WERI-Rb-1 (cell line): ENCODE measurements at regions not wholly inside any gene's neighbourhood (a gene's known extent, or its start where the extent isn't known, plus 50 kb on each side); places are given as distances from the start of the nearest gene placed in this dataset.

Experiments
- DNase-seq: peaks from one replicate; pipeline ENCODE4 v3.0.0-alpha.2; 2020
- H3K27ac ChIP-seq: fragments of 250-450 bp; sonication (Bioruptor Pico); 2 replicates; pipeline ENCODE4 v1.5.1; 2020; ENCODE audit warnings: mild to moderate bottlenecking, moderate library complexity
- H3K27me3 ChIP-seq: fragments of 250-450 bp; sonication (Bioruptor Pico); 2 replicates; pipeline ENCODE4 v1.5.1; 2021; ENCODE audit warnings: mild to moderate bottlenecking, low read depth, moderate library complexity; ENCODE audit not compliant: insufficient read depth, severe bottlenecking
- H3K36me3 ChIP-seq: fragments of 250-450 bp; sonication (Bioruptor Pico); 2 replicates; pipeline ENCODE4 v1.5.1; 2020; ENCODE audit warnings: mild to moderate bottlenecking, moderate library complexity
- H3K4me3 ChIP-seq: 2 replicates; pipeline ENCODE4 v1.5.1; 2011; ENCODE audit warnings: low read depth, mild to moderate bottlenecking, control low read depth, low read length
- H3K9me3 ChIP-seq: fragments of 250-450 bp; sonication (Bioruptor Pico); 2 replicates; pipeline ENCODE4 v1.5.1; 2021; ENCODE audit warnings: mild to moderate bottlenecking, moderate library complexity; ENCODE audit not compliant: severe bottlenecking
- CTCF ChIP-seq: IDR thresholded peaks from 2 replicates; pipeline ENCODE4 v1.5.1; 2011; ENCODE audit warnings: low read depth, mild to moderate bottlenecking, control low read depth, inconsistent platforms, low read length

DNA sequence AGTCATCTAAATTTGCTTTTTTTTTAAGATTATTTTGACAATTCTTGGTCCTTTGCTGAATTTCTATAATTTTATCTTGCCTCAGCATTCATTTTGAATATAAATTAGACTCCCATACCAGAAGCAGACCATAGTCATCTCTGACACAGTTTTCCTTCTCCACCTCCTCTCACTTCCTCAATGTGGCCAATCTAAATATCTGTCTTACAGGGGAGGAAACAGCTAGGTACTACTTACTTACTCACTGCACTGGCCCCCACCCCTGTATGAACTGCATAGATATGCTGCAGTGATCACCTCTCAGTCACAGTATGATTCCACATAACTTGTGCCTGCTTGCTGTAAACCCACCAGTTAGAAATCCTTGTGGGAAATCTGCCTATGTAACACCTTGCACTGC lies 665.6 kb downstream of the FGF9 start:
- TF ChIP-seq CTCF, result no peak
- Histone ChIP-seq H3K4me3 (no peak overlapping the region), H3K27ac (no peak overlapping the region), H3K36me3 (no peaks in the 10 kb centered on the region), H3K9me3 (no peaks in the 10 kb centered on the region), H3K27me3 (peaks cover 37% of the 10 kb centered on the region)
- DNase-seq, result no peak

- no peaks in the 10 kb centered on the region for H3K36me3 ChIP-seq
- no peak for TF ChIP-seq CTCF
Measured at GRCh38 chr13:22357132-22357531, 686.3 kb downstream of the FGF9 start.

DNA sequence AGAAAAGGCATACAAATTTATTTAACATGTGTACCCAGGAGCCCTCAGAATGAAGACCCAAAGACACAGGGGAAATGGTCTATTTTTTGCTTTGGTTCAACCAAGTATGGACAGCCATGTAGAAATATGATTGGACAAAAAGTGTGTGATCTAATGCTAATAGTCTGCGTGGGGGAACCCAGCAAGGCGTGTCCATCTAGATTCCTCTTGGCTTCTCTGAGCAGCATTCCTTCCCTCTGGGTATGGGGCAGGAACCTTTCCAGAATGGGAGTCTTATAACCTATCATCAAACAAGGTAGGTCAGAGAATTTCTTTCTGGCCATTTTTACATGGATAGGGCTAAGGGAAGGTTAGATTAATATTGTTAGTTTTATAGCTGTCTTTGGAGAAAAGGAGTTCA lies 698.2 kb downstream of the FGF9 start:
- H3K27me3 ChIP-seq, result peaks cover 19% of the 10 kb centered on the region
- no peaks in the 10 kb centered on the region for H3K36me3 ChIP-seq
- peaks cover 23% of the 10 kb centered on the region for H3K9me3 ChIP-seq
- TF ChIP-seq CTCF, result no peak
- H3K4me3 ChIP-seq, result no peak overlapping the region
- DNase-seq, result no peak
- no peak overlapping the region for H3K27ac ChIP-seq

More at GRCh38 chr13:22357132-22357531, 686.3 kb downstream of the FGF9 start:
- no peak overlapping the region for H3K27ac ChIP-seq
- H3K4me3 ChIP-seq, result no peak overlapping the region
- peaks cover 23% of the 10 kb centered on the region for H3K27me3 ChIP-seq
- no peaks in the 10 kb centered on the region for H3K9me3 ChIP-seq
- no peak for DNase-seq

DNA sequence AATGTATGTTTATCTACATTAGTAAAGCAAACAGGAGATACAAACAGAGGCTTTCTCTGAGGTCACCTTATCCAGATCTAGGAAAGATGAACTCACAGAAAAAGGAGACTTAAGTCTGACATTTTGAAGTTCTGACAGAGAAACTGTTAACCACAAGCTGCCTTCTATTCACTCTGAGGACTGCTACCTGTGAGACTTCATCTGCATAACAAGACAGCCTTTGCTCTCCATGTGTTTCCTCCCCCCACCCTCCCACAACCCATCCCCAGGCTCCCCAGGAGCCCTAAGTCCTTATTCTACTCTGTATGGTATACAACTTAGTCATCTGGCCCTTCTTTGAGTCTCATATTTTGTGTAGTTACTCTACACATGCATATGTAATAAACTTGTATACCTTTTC lies 699.0 kb downstream of the FGF9 start:
- no peak for TF ChIP-seq CTCF
- H3K9me3 ChIP-seq, result peaks cover 16% of the 10 kb centered on the region
- no peak overlapping the region for H3K27ac ChIP-seq
- H3K36me3 ChIP-seq, result no peaks in the 10 kb centered on the region
- H3K4me3 ChIP-seq, result no peak overlapping the region
- no peak for DNase-seq
- peaks cover 19% of the 10 kb centered on the region for H3K27me3 ChIP-seq

- DNase-seq, result no peak
- Histone ChIP-seq H3K27ac (no peak overlapping the region), H3K36me3 (no peaks in the 10 kb centered on the region), H3K27me3 (peaks cover 15% of the 10 kb centered on the region), H3K4me3 (no peak overlapping the region), H3K9me3 (peaks cover 15% of the 10 kb centered on the region)
- TF ChIP-seq CTCF, result no peak
Measured at GRCh38 chr13:22372261-22372660, 701.4 kb downstream of the FGF9 start.

DNA sequence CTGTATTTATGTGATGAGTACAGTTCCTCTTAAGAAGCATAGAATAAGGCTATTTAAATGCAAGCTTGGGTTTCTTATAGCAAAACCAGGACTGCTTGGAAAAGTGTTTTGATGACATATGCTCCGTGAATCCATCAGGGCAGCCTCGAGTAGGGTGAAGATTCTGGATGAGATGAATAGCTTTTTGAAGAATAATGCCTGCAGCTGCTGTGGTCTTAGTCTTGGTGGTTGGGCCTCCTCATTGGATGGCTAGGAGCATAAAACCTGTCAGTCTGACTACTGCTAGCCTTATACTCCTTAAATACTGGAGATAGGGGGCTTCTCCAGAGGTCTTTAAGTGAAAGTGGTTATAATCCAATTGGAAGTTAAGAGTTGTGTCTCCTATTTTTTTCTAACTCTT lies 704.3 kb downstream of the FGF9 start:
- Histone ChIP-seq H3K9me3 (peaks cover 18% of the 10 kb centered on the region), H3K4me3 (no peak overlapping the region), H3K27me3 (no peaks in the 10 kb centered on the region), H3K27ac (no peak overlapping the region), H3K36me3 (no peaks in the 10 kb centered on the region)
- TF ChIP-seq CTCF, result no peak
- no peak for DNase-seq
